ENCODE measurements at regions not wholly inside any gene's neighbourhood (a gene's known extent, or its start where the extent isn't known, plus 50 kb on each side); places are given as distances from the start of the nearest gene placed in this dataset.
A peak's percentile ranks its signal among the peaks of the same experiment; 100 is the strongest.
"Not testable (repeated sequence)": the region's sequence is repeated elsewhere in the genome, so short reads cannot be mapped to it uniquely, and the experiment has no call there.

DNA sequence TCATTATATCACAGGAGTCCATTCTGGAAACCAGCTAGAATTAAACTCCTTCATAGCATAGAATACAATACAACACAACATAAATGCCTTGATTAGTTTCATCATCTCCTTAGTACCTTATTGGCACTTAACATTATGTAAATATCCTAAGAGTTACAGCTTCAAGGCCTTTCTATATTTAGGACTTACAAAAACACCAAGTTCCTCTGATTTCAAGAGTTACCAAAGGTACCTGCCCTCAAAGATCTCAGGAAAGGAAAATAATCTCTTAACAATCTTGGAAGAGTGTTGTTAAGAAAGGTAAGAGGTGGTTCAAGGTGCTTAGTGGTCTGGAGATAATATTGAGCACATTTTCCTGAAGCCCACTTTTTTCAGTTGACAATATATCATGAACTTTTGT is 477.7 kb downstream of the IGSF11 start:
- no peak for DNase-seq

DNA sequence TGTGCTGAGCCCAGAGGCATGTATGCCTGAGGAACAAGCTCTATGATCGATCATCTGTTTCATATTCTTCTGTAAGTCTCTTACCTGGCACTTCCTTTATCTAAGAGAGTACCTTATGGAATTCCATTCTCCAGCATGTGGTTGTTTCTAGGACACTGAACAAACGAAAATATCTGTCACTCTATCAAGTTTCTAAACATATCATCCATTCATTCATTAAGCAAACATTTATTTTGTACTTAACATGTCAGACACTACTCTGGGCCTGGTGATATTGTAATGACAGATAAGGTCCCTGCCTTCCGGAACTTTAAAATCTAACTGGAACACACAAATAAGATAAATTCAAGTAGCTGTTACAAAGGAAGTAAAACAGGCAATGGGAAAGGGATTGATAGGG is 477.1 kb downstream of the IGSF11 start:
- DNase-seq: no peak

DNA sequence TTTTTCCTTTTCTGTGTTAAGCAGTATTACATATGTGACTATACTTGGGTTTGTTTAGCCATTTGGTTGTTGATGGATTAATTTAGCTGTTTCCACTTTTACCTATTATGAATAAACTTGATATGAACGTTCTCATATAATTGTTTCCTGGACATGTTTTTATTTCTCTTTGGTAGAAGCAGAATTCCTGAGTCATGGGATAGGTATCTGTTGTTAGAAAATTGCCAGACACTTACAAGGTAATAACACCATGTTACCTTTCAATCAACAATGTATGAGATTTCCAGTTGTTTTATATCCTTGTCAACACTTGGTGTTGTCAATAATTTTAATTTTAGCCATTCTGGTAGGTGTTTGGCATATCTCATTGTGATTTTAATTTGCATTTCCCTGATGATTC is 475.4 kb downstream of the IGSF11 start:
- DNase-seq: no peak

DNA sequence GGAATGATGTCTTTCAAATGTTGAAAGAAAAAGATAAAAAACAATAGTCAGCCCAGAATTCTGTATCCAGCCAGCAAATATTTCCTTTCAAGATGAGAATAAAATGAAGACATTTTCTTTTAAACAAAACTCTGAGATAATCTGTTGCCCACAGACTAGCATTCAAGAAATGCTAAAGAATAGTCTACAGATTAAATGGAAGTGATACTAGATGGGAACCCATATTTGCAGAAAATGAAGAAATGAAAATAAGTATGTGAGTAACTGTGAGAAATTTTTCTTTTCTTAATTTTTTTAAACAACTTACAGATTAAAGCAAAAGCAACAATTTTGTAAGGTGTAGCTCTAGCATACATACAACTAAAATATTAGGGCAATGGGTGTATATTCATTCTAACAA is 469.8 kb downstream of the IGSF11 start:
- DNase-seq: no peak

DNA sequence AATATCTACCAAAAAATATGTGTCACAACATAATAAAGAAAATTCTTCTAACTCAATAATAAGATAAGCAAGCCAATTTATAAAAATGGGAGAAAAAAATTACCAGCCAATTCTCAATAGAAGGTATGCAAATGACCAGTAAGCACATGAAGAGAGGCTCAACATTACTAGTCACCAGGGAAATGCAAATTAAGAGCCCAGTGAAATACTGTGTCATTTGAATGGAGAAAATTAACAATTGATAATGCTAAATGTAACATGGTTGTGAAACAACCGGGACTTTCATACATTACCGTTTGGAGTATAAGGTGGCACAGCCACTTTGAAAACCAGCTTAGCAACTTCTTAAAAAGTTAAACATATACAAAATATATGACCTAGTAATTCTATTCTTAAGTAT is 460.7 kb downstream of the IGSF11 start:
- no peak for DNase-seq

DNA sequence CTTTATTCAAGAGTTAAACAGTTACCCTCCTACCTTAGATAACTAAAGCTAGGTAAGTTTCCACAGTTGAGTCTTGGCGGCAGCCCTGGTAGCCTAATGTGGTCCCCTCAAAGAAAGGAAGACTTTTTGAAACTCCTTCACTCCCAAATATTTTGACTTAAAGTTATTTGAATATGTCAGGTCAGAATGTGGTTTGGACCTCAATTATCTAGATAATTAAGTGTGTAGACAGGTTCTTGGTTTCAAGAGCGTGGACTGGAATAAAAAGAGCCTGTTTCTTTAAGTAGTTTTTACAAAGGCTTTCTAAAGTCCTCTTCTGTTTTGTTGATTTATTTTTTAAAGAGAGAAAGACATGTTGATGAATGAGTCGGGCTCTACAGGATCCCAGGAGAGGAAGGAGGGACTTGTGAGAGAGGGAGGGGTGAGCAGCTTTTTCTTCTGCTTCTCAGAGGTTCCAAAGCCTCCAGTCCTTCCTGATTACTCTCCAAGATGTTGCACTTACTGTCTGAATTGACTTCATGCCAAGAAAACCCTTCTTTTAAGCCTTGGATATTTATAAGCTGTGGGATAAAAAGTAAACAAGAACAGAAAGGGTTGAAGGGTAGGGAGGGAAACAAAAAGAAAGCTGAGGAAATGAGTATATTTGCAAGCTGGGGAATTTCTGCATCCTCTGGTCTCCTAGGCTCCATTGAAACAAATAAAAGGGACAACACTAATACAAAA is 457.4 kb downstream of the IGSF11 start:
- DNase-seq: no peak

DNA sequence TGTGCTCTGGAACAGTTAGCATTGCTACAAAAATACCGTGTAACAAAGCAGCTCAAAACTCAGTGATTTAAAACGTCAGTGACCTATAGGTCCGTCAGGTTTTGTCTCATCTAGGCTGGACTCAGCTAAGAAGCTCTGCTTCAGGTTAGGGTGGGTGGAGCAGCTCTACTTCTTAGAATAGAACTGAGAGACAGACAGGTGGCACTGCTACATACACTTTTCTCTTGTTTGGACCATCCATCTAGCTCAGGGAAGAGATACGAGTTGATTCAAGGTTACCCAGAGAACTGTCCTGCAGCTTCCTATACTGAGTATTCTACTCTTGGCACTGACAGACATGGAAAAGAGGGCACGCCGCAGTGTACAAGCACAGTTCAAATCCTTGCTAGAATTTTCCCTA is 456.1 kb downstream of the IGSF11 start:
- DNase-seq: no peak

DNA sequence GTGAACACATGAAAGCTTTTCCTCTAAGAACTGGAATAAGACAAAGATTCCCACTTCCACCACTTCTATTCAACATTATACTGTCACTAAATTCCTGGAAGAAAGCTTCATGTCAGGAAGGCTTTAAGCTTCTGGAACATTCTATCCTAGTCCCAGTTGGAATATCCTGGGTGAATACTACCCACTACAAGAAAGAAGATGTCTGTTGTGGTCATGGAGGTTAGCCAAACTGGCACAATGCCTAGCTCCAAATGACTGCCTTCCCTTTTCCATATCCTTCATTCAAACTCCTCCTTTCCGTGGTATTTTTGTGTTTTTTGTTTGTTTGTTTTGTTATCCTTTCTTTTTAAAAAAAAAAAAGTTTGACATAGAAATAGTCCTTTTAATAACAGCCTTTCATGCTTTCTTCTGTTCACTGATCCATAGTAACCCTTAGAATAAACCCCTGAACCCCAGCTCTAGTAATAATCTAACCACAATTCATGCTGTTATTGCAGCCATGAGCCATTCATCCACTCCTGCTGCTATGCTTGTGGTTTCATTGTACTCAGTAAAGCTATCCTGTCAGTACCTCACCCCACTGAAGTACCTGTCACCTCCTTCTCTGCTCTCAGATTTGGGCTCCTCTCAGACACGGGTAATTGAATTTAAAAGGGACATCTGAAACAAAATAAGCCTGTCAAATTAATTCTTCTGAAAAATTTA is 447.5 kb downstream of the IGSF11 start:
- DNase-seq: no peak

DNA sequence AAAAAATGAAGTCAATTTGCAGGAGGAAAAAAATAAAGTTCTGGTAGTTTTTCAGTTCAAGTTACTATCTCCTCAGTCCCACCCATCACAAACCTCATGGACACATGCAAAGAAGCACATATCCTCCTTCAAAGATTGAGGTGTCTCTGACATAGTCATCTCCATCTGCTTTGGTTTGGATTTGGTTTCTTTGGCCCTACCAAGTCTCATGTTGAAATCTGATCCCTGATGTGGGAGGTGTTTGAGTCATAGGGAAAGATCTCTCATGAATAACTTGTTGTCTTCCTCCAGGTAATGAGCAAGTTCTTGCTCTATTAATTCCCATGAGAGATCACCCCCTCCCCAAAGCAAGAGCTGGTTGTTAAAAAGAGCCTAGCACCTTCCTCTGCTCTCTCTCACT is 446.8 kb downstream of the IGSF11 start:
- no peak for DNase-seq

DNA sequence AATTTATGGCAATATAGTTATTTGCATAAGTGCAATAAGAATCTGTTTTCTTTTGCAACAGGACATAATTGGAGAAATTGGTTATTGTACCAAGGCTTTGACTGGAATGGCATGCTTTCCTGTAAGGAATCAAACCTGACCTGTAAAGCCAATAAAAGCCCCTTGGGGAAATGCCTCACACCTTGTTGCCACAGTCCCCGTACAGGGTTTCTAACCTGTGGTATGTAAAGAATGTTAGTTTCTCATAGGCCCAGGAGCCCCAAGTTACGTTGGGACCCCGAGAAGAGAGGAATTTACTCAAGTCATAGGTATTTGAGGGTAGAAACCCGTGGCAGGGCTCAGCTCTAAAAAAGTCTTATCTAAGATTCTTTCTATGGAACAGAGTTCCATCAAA is 441.4 kb downstream of the IGSF11 start:
- no peak for DNase-seq

DNA sequence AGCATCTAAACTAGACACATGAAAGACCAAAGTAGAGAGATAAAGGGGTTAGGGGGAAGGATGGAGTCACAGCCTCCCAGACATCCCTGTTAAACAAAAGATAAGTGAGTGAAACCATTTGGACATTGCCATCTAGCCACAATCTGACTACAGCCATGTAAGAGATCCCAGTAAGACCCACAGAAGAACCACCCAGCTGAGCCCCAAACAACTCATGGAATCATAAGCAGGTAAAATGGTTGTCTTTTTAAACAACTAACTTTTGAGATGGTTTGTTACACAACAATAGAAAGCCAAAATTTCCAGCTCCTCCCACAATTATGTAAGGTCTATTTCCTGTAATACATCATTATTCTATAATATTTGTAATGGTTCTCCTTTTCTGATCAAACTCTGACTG is 437.5 kb downstream of the IGSF11 start:
- no peak for DNase-seq

DNA sequence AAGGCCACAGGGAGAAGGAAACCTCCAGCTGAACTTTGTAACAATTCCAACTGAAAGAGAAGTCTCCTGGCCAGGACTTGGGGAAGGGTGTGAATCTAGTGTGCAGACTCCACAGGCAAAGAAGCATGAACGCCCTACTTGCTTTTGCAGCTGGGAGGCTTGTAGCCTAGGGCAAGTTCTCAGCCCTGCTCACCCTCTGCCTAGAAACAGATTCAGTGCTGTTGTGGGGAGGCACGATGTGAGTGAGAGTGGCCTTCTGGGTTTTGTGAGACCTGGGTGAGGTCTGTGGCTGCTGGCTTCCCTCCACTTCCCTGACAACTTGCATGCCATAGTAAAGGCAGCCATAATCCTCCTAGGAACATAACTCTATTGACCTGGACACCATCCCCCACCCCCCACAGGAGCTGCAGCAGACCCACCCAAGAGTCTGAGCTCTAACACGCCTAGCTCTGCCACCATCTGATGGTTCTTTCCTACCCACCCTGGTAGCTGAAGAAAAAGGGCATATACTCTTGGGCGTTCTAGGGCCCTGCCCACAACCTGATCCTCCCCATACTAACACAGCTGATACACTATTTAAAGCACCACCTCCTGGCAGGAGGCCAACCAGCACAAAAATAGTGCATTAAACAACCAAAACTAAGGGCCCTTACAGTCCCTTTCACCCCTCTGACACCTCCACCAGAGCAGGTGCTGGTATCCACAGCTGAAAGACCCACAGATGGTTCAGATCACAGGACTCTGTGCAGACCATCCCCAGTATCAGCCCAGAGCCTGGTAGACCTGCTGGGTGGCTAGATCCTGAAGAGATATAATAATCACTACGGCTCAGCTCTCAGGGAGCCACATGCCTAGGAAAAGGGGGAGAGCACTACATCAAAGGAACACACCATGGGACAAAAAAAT is 426.5 kb downstream of the IGSF11 start:
- no peak for DNase-seq

DNA sequence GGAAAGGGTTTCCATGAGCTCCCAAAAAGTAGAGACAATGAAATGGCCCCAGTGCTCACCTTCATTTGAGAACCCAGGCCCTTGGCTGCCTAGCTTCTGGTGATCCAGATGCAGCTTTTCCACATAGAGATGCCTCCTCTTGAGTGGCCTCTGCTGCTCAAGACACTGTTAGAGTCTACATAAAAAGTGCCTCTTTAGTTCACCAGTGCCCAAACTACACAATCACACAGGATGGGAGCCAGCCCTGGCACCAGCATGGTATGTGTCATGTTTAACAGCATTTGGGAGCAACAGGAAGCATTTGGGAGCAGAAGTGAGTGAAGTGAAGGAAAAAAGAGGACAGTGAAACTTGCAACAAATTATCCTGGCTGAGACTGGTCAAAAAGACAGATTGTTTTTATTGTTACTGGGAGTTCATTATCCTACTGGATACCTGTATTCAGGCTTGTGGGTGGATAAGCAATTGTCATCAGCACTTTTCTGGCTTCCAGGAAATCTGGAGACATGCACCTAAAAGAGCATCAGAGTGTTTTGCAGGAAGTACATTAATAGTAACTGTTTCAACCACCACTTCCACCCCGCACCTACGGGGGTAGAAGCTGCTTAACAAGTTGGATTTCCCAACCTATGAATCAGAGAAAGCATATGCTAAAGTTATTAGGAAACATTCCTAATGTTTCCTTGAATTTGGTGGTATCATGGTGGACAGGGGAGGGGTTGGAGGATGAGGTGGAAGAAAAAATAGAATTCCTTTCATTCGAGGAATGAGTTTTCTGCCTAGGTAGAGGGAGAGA is 416.2 kb downstream of the IGSF11 start:
- DNase-seq: no peak

DNA sequence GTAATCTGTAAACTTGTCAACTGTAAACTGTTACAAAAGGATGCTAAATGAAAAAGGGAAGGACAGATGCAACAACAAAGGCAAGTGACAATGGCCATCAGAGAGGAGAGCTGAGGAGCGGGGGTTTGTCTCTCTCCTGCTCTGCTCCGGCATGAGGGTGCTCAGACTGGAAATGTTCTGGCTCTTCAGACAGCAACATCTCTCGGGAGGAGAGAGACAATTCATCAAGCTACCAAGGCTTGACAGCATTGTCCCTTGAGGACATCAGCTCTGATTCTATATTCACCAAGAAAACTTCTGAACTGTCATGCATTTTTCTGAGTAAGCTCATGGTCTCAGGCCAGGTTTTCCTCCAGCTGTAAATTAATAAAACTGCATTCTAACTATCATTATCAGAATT is 408.2 kb downstream of the IGSF11 start:
- DNase-seq: no peak

DNA sequence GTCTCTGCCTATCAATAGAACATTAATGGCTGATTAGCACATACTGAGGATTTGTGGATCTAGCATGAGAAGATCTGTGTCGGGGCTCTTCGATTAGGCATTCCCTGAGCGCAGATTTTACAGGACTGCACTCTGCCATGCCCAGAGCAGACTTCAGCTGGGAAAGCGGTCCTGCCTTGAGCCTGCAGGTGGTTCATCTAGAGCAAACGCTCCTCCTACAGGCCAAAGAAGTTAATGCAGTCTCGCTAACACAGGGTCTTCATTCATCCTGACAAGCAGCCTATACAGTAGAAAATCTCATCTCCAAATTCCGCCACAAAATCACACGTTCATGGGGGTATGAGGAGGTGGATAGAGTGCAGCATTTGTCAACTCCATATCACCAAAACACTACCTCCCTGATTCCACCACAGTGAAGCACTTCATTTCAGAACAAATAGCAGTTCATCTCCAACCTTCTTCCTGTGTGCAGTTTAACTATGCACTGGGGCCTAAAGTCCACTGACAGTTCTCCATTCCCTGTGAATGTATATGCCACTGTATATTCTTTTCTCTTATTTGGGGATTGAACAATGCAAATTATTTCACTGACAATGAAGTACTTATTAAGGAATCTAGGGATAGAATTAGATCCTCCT is 405.8 kb downstream of the IGSF11 start:
- DNase-seq: peak; percentile 29

DNA sequence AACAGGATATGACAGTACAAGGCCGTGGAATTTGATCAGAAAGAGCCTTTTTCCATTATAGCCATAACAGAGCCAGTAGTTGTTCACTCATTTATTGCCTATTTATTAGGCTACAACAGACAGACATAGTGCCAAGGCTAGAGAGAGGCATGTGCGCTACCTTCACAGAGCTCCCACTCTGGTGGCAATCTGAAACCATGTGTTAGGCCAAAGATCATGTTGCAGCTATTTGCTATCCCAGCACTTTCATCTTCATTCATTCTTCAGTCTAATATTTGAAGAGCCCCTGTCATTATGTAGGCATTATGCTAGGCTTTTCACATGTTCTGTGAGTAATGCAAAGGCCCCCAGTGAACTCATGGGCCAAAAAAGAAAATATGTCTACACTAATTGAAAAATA is 404.8 kb downstream of the IGSF11 start:
- DNase-seq: no peak

DNA sequence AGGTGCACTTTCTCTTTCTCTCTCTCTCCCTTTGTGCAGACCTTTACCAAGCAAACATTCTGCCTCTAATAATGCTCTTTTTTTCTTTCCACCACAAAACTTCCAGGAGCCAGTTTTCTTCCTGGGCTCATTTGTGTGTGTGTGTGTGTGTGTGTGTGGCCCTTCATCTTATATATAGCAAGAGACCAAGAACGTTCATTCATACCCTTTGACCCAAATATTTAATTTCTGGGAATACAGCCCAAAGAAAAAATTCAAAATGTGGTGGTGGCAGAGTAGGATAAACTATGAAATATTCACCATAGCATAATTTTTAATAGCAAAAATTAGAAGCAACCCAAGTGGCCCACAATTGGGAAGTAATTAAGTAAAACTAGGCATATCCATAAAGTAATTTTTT is 398.9 kb downstream of the IGSF11 start:
- no peak for DNase-seq

DNA sequence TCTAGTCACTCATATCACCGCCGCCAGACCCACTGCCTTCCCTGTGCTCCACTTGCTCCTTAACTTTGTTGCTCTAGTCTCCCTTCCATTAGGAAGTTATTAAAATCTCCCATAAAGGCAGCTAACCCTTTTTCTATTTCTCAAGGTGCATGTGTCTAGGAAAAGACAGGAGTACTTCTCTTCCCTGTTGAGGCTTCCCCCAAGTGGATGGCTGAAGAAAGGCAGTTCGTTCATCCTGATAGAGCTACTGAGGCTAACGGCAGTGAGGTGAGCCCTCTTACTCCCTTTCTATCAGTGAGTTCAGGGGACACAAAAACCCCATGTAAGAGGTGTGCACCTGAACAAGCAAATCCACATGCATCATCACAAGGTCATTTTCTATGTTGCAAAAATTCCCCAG is 397.8 kb downstream of the IGSF11 start:
- no peak for DNase-seq

DNA sequence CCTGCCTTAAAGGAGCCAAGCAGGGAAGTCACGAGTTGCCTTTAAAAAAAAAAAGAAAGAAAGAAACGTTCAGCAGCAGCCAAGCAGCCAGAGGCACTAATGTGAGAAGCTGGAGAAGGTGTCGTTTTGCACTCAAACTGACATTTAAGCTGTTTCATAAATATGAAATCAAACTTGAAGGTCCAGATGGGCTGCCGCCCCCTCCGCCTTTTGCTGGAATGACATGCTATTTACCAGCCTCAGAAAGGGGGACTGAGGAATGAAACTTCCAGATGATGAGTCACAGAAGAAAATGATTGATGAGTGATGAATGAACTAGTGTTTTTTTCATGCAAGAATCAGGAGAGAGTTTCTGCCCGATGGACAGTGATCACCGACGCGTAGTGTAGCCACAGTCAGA is 396.8 kb downstream of the IGSF11 start:
- DNase-seq: no peak

DNA sequence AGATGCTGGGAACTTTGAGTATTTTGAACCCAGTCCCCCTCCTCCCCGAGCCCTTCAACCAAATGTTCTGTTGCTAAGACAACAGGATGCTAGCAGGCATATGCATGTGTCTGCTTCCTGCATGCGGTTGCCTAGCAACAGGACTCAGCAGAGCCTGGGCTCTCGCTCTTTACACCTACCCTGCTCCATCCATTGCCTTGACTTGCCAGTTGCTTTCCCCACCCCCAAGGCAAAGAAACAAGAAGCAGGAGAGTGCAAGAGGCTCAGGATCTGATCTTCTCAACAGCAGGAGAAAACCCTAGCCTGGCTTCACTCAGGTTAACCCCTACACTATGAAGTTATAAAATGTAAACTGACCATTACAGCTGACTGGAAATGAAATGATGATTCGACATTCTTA is 393.0 kb downstream of the IGSF11 start:
- DNase-seq: no peak

DNA sequence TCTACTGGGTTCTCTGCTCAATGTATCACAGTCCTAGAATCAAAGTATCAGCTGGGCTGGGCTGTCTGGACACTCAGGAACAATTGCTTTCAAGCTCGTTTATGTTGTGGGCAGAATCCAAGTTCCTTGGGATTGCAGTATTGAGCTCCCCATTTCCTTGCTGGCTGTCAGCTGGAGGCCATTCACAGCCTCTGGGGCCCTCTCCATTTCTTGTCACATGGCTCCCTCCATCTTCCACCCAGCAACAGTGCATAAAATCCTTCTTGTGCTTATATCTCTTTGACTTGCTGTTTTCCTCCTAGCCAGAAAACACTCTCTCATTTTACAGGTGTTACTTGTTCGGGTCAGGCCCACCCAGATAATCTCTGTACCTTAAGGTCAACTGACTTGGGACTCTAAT is 363.5 kb downstream of the IGSF11 start:
- no peak for DNase-seq

DNA sequence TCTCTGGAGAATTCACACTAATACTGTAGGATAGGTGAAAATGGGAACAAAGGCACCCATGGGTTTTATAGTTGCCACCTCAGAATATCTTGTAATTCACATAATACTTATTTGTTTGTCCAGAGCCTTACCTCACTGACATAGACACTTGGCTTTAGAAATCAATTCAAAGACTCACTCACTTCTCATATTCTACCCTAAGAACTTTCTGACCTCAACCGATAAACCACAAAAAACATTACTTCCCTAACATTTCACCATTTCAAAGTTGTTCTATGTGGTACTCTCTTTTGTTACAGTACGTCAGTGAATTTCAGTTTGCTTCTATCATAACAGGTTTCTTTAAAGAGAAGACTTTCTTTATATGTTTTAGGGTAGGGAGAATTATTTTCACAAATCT is 359.3 kb downstream of the IGSF11 start:
- DNase-seq: no peak

DNA sequence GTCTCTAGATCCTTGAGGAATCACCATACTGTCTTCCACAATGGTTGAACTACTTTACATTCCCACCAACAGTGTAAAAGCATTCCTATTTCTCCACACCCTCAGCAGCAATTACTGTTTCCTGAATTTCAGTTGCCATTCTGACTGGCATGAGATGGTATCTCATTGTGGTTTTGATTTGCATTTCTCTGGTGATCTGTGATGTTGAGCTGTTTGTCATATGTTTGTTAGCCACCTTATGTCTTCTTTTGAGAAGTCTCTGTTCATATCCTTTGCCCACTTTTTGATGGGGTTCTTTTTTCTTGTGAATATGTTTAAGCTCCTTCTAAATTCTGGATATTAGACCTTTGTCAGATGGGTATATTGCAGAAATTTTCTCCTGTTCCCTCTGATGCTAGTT is 356.0 kb downstream of the IGSF11 start:
- DNase-seq: not testable (repeated sequence)

All from KG1 (cell line).